Ectodermal cell (in vitro differentiated cells): ENCODE measurements at regions not wholly inside any gene's neighbourhood (a gene's known extent, or its start where the extent isn't known, plus 50 kb on each side); places are given as distances from the start of the nearest gene placed in this dataset.

ENCODE experiments used
- H3K27ac ChIP-seq: 2 replicates; pipeline ENCODE4 v1.7.0; 2013; ENCODE audit warnings: mild to moderate bottlenecking, low read depth, low read length; ENCODE audit not compliant: insufficient read depth, poor library complexity, severe bottlenecking
- H3K27me3 ChIP-seq: 2 replicates; pipeline ENCODE4 v1.7.0; 2013; ENCODE audit warnings: mild to moderate bottlenecking, low read length; ENCODE audit not compliant: insufficient read depth, control insufficient read depth, poor library complexity, severe bottlenecking
- H3K36me3 ChIP-seq: one replicate; pipeline ENCODE4 v1.7.0; 2013; ENCODE audit warnings: low read length; ENCODE audit not compliant: control insufficient read depth, insufficient read depth
- H3K4me1 ChIP-seq: one replicate; pipeline ENCODE4 v1.7.0; 2013; ENCODE audit warnings: low read length; ENCODE audit not compliant: control insufficient read depth, insufficient read depth
- H3K4me3 ChIP-seq: 2 replicates; pipeline ENCODE4 v1.7.0; 2013; ENCODE audit warnings: low read depth, low read length, control low read depth; ENCODE audit not compliant: insufficient read depth
- H3K9me3 ChIP-seq: 2 replicates; pipeline ENCODE4 v1.7.0; 2013; ENCODE audit warnings: mild to moderate bottlenecking, low read length, moderate library complexity; ENCODE audit not compliant: control insufficient read depth
- WGBS, 2 experiments: methylation state at CpG; one replicate each; pipeline ENCODE4 v1.1.7; 2013; ENCODE audit warnings: missing lambda C conversion rate in 2 of 2; 5-methylcytosine and 5-hydroxymethylcytosine counted together

GRCh38 chr4:15215109-15215508, 212.7 kb upstream of the C1QTNF7 start:
- Histone ChIP-seq H3K27me3 (no peaks in the 10 kb centered on the region), H3K27ac (no peak overlapping the region), H3K4me3 (no peak overlapping the region), H3K4me1 (no peaks in the 10 kb centered on the region), H3K36me3 (no peaks in the 10 kb centered on the region), H3K9me3 (no peaks in the 10 kb centered on the region)
- WGBS, 2 experiments, result 91 to 93% methylated on average over 6 of the region's 6 CpGs

GRCh38 chr4:15226203-15226602, 201.6 kb upstream of the C1QTNF7 start:
- H3K36me3 ChIP-seq, result no peaks in the 10 kb centered on the region
- no peaks in the 10 kb centered on the region for H3K4me1 ChIP-seq
- no peak overlapping the region for H3K4me3 ChIP-seq
- no peaks in the 10 kb centered on the region for H3K9me3 ChIP-seq
- no peak overlapping the region for H3K27ac ChIP-seq
- H3K27me3 ChIP-seq, result no peaks in the 10 kb centered on the region
- WGBS, 2 experiments, result 93 to 95% methylated on average over 2 to 3 of the region's 3 CpGs

GRCh38 chr4:15231265-15232091, 196.4 kb upstream of the C1QTNF7 start:
- no peaks in the 10 kb centered on the region for H3K36me3 ChIP-seq
- H3K27ac ChIP-seq, result no peak overlapping the region
- H3K4me1 ChIP-seq, result no peaks in the 10 kb centered on the region
- WGBS, 2 experiments, result 60 to 64% methylated on average over 8 of the region's 8 CpGs
- no peaks in the 10 kb centered on the region for H3K27me3 ChIP-seq
- no peaks in the 10 kb centered on the region for H3K9me3 ChIP-seq
- no peak overlapping the region for H3K4me3 ChIP-seq

- H3K27me3 ChIP-seq, result no peaks in the 10 kb centered on the region
- H3K27ac ChIP-seq, result no peak overlapping the region
- no peaks in the 10 kb centered on the region for H3K9me3 ChIP-seq
- no peaks in the 10 kb centered on the region for H3K4me1 ChIP-seq
- H3K4me3 ChIP-seq, result no peak overlapping the region
- 78 to 83% methylated on average over 9 to 10 of the region's 10 CpGs for WGBS, 2 experiments
- no peaks in the 10 kb centered on the region for H3K36me3 ChIP-seq
Measured at GRCh38 chr4:15232366-15233263, 195.2 kb upstream of the C1QTNF7 start.

- H3K4me1 ChIP-seq, result no peaks in the 10 kb centered on the region
- H3K9me3 ChIP-seq, result no peaks in the 10 kb centered on the region
- H3K27ac ChIP-seq, result no peak overlapping the region
- 83 to 87% methylated on average over 4 of the region's 4 CpGs for WGBS, 2 experiments
- no peak overlapping the region for H3K4me3 ChIP-seq
- H3K36me3 ChIP-seq, result no peaks in the 10 kb centered on the region
- no peaks in the 10 kb centered on the region for H3K27me3 ChIP-seq
Measured at GRCh38 chr4:15233264-15233597, 194.6 kb upstream of the C1QTNF7 start.

GRCh38 chr4:15233626-15234025, 194.2 kb upstream of the C1QTNF7 start:
- Histone ChIP-seq H3K4me1 (no peaks in the 10 kb centered on the region), H3K4me3 (no peak overlapping the region), H3K27me3 (no peaks in the 10 kb centered on the region), H3K9me3 (no peaks in the 10 kb centered on the region), H3K36me3 (no peaks in the 10 kb centered on the region), H3K27ac (no peak overlapping the region)
- WGBS, 2 experiments, result 95% methylated on average over 5 of the region's 5 CpGs

GRCh38 chr4:15234116-15234855, 193.5 kb upstream of the C1QTNF7 start:
- Histone ChIP-seq H3K36me3 (no peaks in the 10 kb centered on the region), H3K4me3 (no peak overlapping the region), H3K27me3 (no peaks in the 10 kb centered on the region), H3K4me1 (no peaks in the 10 kb centered on the region), H3K27ac (no peak overlapping the region), H3K9me3 (no peaks in the 10 kb centered on the region)
- 87 to 97% methylated on average over 7 of the region's 7 CpGs for WGBS, 2 experiments

- no peaks in the 10 kb centered on the region for H3K36me3 ChIP-seq
- no peaks in the 10 kb centered on the region for H3K27me3 ChIP-seq
- WGBS, 2 experiments, result 95% methylated on average over 2 of the region's 2 CpGs
- no peak overlapping the region for H3K27ac ChIP-seq
- H3K4me1 ChIP-seq, result no peaks in the 10 kb centered on the region
- no peak overlapping the region for H3K4me3 ChIP-seq
- no peaks in the 10 kb centered on the region for H3K9me3 ChIP-seq
Measured at GRCh38 chr4:15234856-15235126, 193.0 kb upstream of the C1QTNF7 start.

- no peaks in the 10 kb centered on the region for H3K36me3 ChIP-seq
- no peak overlapping the region for H3K27ac ChIP-seq
- no peaks in the 10 kb centered on the region for H3K4me1 ChIP-seq
- 97 to 100% methylated on average over 2 of the region's 2 CpGs for WGBS, 2 experiments
- no peaks in the 10 kb centered on the region for H3K9me3 ChIP-seq
- H3K4me3 ChIP-seq, result no peak overlapping the region
- H3K27me3 ChIP-seq, result no peaks in the 10 kb centered on the region
Measured at GRCh38 chr4:15235135-15235534, 192.7 kb upstream of the C1QTNF7 start.

- H3K27me3 ChIP-seq, result no peaks in the 10 kb centered on the region
- WGBS, 2 experiments, result 90 to 93% methylated on average over 3 of the region's 3 CpGs
- H3K9me3 ChIP-seq, result no peaks in the 10 kb centered on the region
- no peak overlapping the region for H3K27ac ChIP-seq
- H3K36me3 ChIP-seq, result no peaks in the 10 kb centered on the region
- no peaks in the 10 kb centered on the region for H3K4me1 ChIP-seq
- no peak overlapping the region for H3K4me3 ChIP-seq
Measured at GRCh38 chr4:15237648-15238230, 190.1 kb upstream of the C1QTNF7 start.
